ENCODE measurements at regions not wholly inside any gene's neighbourhood (a gene's known extent, or its start where the extent isn't known, plus 50 kb on each side); places are given as distances from the start of the nearest gene placed in this dataset.

- no peak for TF ChIP-seq CTCF (IDR thresholded peaks at IDR 0.05)
- no peak for TF ChIP-seq POLR2A (IDR thresholded peaks at IDR 0.05; ENCODE audit: low read depth)
Observed at GRCh38 chr1:29892247-29892646, 655.9 kb downstream of the PTPRU start.

Data from esophagus muscularis mucosa (tissue), 3 donors.